ENCODE measurements at regions not wholly inside any gene's neighbourhood (a gene's known extent, or its start where the extent isn't known, plus 50 kb on each side); places are given as distances from the start of the nearest gene placed in this dataset.

GRCh38 chr10:117731121-117731791 is 188.7 kb downstream of the EMX2 start:
- no peak overlapping the region for H3K27ac ChIP-seq
- in situ Hi-C loops (cut with HindIII; ENCODE audit: low pct_ligation_motif_present, low sequenced_read_pairs), result no loop called here
- TF ChIP-seq, protein P1, sequence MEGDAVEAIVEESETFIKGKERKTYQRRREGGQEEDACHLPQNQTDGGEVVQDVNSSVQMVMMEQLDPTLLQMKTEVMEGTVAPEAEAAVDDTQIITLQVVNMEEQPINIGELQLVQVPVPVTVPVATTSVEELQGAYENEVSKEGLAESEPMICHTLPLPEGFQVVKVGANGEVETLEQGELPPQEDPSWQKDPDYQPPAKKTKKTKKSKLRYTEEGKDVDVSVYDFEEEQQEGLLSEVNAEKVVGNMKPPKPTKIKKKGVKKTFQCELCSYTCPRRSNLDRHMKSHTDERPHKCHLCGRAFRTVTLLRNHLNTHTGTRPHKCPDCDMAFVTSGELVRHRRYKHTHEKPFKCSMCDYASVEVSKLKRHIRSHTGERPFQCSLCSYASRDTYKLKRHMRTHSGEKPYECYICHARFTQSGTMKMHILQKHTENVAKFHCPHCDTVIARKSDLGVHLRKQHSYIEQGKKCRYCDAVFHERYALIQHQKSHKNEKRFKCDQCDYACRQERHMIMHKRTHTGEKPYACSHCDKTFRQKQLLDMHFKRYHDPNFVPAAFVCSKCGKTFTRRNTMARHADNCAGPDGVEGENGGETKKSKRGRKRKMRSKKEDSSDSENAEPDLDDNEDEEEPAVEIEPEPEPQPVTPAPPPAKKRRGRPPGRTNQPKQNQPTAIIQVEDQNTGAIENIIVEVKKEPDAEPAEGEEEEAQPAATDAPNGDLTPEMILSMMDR (IDR thresholded peaks at IDR 0.05; ENCODE audit: low read depth, low read length, missing control alignments), result no peak
- no peak overlapping the region for H3K4me3 ChIP-seq (ENCODE audit: low read depth, low read length)
- H3K36me3 ChIP-seq (replicated peaks), result no peaks in the 10 kb centered on the region
- DNase-seq, result no peak
- peaks cover 19% of the 10 kb centered on the region for H3K27me3 ChIP-seq (replicated peaks)

GRCh38 chr10:117734731-117735405 is 192.3 kb downstream of the EMX2 start:
- in situ Hi-C loops (cut with HindIII; ENCODE audit: low pct_ligation_motif_present, low sequenced_read_pairs), result no loop called here
- H3K27ac ChIP-seq, result no peak overlapping the region
- no peaks in the 10 kb centered on the region for H3K36me3 ChIP-seq (replicated peaks)
- DNase-seq, result no peak
- H3K4me3 ChIP-seq (ENCODE audit: low read depth, low read length), result no peak overlapping the region
- TF ChIP-seq, protein P1 (IDR thresholded peaks at IDR 0.05; ENCODE audit: low read depth, low read length, missing control alignments), result no peak
- peaks cover 19% of the 10 kb centered on the region for H3K27me3 ChIP-seq (replicated peaks)

GRCh38 chr10:117736655-117737054 is 194.1 kb downstream of the EMX2 start:
- no peak overlapping the region for H3K27ac ChIP-seq
- no peak for DNase-seq
- peaks cover 19% of the 10 kb centered on the region for H3K27me3 ChIP-seq (replicated peaks)
- TF ChIP-seq, protein P1 (IDR thresholded peaks at IDR 0.05; ENCODE audit: low read depth, low read length, missing control alignments), result no peak
- no peak overlapping the region for H3K4me3 ChIP-seq (ENCODE audit: low read depth, low read length)
- in situ Hi-C loops (cut with HindIII; ENCODE audit: low pct_ligation_motif_present, low sequenced_read_pairs), result no loop called here
- H3K36me3 ChIP-seq (replicated peaks), result no peaks in the 10 kb centered on the region

- in situ Hi-C loops (cut with HindIII; ENCODE audit: low pct_ligation_motif_present, low sequenced_read_pairs), result no loop called here
- Histone ChIP-seq H3K27me3 (replicated peaks) (peaks cover 4% of the 10 kb centered on the region), H3K27ac (no peak overlapping the region), H3K36me3 (replicated peaks) (no peaks in the 10 kb centered on the region), H3K4me3 (ENCODE audit: low read depth, low read length) (no peak overlapping the region)
- TF ChIP-seq, protein P1 (IDR thresholded peaks at IDR 0.05; ENCODE audit: low read depth, low read length, missing control alignments), result no peak
- DNase-seq, result no peak
Measured at GRCh38 chr10:117740088-117740487, 197.5 kb downstream of the EMX2 start.

- in situ Hi-C loops (cut with HindIII; ENCODE audit: low pct_ligation_motif_present, low sequenced_read_pairs), result no loop called here
Measured at GRCh38 chr10:117740691-117741222, 198.2 kb downstream of the EMX2 start.

More at GRCh38 chr10:117740691-117741222, 198.2 kb downstream of the EMX2 start:
- H3K27me3 ChIP-seq (replicated peaks), result no peaks in the 10 kb centered on the region
- no peak overlapping the region for H3K4me3 ChIP-seq (ENCODE audit: low read depth, low read length)
- no peak overlapping the region for H3K27ac ChIP-seq
- DNase-seq, result no peak
- TF ChIP-seq, protein P1 (IDR thresholded peaks at IDR 0.05; ENCODE audit: low read depth, low read length, missing control alignments), result no peak
- H3K36me3 ChIP-seq (replicated peaks), result no peaks in the 10 kb centered on the region

Data from brain microvascular endothelial cell (primary cell).